D721Med (cell line): ENCODE measurements at regions not wholly inside any gene's neighbourhood (a gene's known extent, or its start where the extent isn't known, plus 50 kb on each side); places are given as distances from the start of the nearest gene placed in this dataset.

Experiments
- DNase-seq: peaks from one replicate; pipeline ENCODE4 v3.0.0; 2011; ENCODE audit warnings: low spot score; ENCODE audit not compliant: insufficient read length
- FAIRE-seq: peaks from 2 replicates; lab custom pipeline; 2011; peaks lifted over from hg19 to GRCh38; lab: Jason Lieb, UNC
- TF ChIP-seq, protein P1 (sequence below): IDR thresholded peaks from 2 replicates; pipeline ENCODE4 v1.5.1; 2012; ENCODE audit warnings: mild to moderate bottlenecking, control low read depth; ENCODE audit not compliant: insufficient read depth; ENCODE audit errors: missing control alignments

GRCh38 chr4:14810568-14810967, 191.7 kb upstream of the CPEB2 start:
- TF ChIP-seq, protein P1, sequence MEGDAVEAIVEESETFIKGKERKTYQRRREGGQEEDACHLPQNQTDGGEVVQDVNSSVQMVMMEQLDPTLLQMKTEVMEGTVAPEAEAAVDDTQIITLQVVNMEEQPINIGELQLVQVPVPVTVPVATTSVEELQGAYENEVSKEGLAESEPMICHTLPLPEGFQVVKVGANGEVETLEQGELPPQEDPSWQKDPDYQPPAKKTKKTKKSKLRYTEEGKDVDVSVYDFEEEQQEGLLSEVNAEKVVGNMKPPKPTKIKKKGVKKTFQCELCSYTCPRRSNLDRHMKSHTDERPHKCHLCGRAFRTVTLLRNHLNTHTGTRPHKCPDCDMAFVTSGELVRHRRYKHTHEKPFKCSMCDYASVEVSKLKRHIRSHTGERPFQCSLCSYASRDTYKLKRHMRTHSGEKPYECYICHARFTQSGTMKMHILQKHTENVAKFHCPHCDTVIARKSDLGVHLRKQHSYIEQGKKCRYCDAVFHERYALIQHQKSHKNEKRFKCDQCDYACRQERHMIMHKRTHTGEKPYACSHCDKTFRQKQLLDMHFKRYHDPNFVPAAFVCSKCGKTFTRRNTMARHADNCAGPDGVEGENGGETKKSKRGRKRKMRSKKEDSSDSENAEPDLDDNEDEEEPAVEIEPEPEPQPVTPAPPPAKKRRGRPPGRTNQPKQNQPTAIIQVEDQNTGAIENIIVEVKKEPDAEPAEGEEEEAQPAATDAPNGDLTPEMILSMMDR = no peak
- no peak for DNase-seq
- FAIRE-seq = no peak

DNA sequence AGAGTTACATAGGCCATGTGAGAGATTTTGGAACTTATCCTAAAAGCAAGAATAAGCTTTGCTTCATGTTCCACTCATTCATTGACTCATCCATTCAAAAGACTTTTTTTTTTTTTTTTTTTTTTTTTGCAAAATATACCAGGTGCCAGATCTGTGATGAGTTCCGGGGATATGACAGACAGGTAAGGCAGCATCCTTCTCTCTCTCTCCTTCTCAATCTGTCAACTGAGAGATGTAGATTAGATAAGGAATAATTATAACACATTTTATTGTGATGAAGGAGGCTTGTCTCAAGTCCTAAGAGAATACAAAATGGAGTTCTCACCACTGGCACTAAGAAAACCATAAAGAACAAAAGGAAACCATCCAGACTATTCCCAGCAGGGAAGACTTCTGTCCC, 190.2 kb upstream of the CPEB2 start:
- DNase-seq = no peak
- FAIRE-seq = no peak
- TF ChIP-seq, protein P1 = no peak

- no peak for DNase-seq
- FAIRE-seq = no peak
- TF ChIP-seq, protein P1 = no peak
These were observed 185.5 kb upstream of the CPEB2 start for GRCh38 chr4:14816623-14817261.

- TF ChIP-seq, protein P1 = no peak
- FAIRE-seq (no peak), DNase-seq (no peak)
These were observed 178.1 kb upstream of the CPEB2 start for GRCh38 chr4:14824189-14824588.

- FAIRE-seq (no peak), DNase-seq (no peak)
- TF ChIP-seq, protein P1 = no peak
These were observed 175.2 kb upstream of the CPEB2 start for GRCh38 chr4:14827111-14827510.

DNA sequence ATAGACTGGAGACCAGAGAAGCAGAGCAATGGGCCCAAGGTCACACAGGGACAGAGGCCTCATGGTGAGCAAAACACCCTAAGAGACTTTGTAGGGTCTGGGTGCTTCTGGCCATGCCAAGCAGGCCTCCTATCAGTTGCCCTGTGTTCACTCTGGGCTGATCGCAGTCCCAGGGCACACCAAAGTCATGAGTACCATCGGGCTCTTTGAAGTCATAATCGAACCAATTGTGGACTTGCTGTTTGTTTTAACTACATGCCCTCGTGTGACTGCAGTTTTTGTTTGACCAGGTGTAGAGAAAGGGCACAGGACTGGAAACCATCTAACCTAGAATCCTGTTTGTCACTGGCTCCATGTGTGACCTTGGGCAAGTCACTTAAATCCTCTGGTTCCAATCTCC, 172.5 kb upstream of the CPEB2 start:
- DNase-seq (no peak), FAIRE-seq (no peak)
- TF ChIP-seq, protein P1 = no peak

DNA sequence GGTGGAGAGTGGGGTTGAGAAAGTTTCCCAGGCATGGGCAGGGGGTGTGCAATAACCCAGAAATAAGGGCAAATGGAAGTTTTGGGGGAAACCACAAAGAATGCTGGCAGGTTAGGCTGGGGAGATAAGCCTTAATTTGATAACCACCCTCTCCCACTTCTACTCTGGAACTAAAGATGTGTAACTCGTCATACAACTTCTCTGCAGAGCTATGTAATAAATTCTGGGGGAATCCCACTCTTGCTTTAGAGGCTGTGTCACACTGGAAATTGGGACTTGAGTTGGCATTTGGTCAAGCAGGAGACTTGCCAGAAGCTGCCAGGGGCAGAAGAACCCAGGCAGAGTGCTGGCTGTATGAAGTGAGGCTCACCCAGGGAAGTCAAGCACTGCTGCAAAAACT, 170.9 kb upstream of the CPEB2 start:
- TF ChIP-seq, protein P1 = no peak
- no peak for DNase-seq
- no peak for FAIRE-seq
